CD14-positive monocyte (primary cell): ENCODE measurements at regions not wholly inside any gene's neighbourhood (a gene's known extent, or its start where the extent isn't known, plus 50 kb on each side); places are given as distances from the start of the nearest gene placed in this dataset.

Experiments used
- DNase-seq, 3 donors: peaks; one replicate each; pipeline ENCODE4 v3.0.0-alpha.2; 2011 to 2022
- H2AFZ ChIP-seq: 2 replicates; pipeline ENCODE4 v1.6.0; 2012; ENCODE audit warnings: mild to moderate bottlenecking, low read depth, low read length, inconsistent platforms; ENCODE audit not compliant: insufficient read depth, poor library complexity, severe bottlenecking
- H3K27ac ChIP-seq, 2 donors: 1 replicate in 1 of 2; 2 replicates in 1 of 2; pipeline ENCODE4 v1.5.1; 2012 to 2013; ENCODE audit warnings: low read length in 2 of 2, control low read depth in 1 of 2, inconsistent platforms in 1 of 2, low read depth in 1 of 2, mild to moderate bottlenecking in 1 of 2
- H3K27me3 ChIP-seq, 2 donors: one replicate each; pipeline versions ENCODE4 v1.6.0 to v1.6.1; 2011 to 2013; ENCODE audit warnings: low read length in 2 of 2; ENCODE audit not compliant: control insufficient read depth in 2 of 2, insufficient read depth in 2 of 2
- H3K36me3 ChIP-seq, 2 donors: replicated peaks in 1 of 2; 1 replicate in 1 of 2; 2 replicates in 1 of 2; pipeline versions ENCODE4 v1.5.1 to v1.6.1; 2012 to 2013; ENCODE audit warnings: low read length in 2 of 2, control low read depth in 1 of 2, inconsistent platforms in 1 of 2, mild to moderate bottlenecking in 1 of 2; ENCODE audit not compliant: insufficient read depth in 2 of 2, control insufficient read depth in 1 of 2
- H3K4me1 ChIP-seq, 2 donors: 1 replicate in 1 of 2; 2 replicates in 1 of 2; pipeline versions ENCODE4 v1.5.1 to v1.6.1; 2012 to 2013; ENCODE audit warnings: low read length in 2 of 2, control low read depth in 1 of 2, inconsistent platforms in 1 of 2, mild to moderate bottlenecking in 1 of 2, moderate library complexity in 1 of 2; ENCODE audit not compliant: insufficient read depth in 2 of 2, control insufficient read depth in 1 of 2
- H3K4me2 ChIP-seq: replicated peaks from 2 replicates; pipeline ENCODE3; 2012; ENCODE audit warnings: low read length, moderate library complexity, mild to moderate bottlenecking; ENCODE audit not compliant: poor library complexity, severe bottlenecking; ENCODE audit errors: extremely low read depth
- H3K4me3 ChIP-seq, 3 experiments: fragments of 200-600 bp in 1 of 3; sonication (generic) in 1 of 3; replicated peaks in 1 of 3; 1 replicate in 2 of 3; 2 replicates in 1 of 3; pipeline ENCODE4 v1.5.1; 2011 to 2013; ENCODE audit warnings: low read length in 3 of 3, mild to moderate bottlenecking in 3 of 3, control low read depth in 2 of 3, low read depth in 2 of 3, inconsistent platforms in 1 of 3, moderate library complexity in 1 of 3
- H3K79me2 ChIP-seq: 2 replicates; pipeline ENCODE4 v1.6.0; 2012; ENCODE audit warnings: mild to moderate bottlenecking, control low read depth, inconsistent platforms, low read length, moderate library complexity; ENCODE audit not compliant: insufficient read depth
- H3K9ac ChIP-seq: 2 replicates; pipeline ENCODE4 v1.6.0; 2017; ENCODE audit warnings: low read length, mild to moderate bottlenecking; ENCODE audit not compliant: insufficient read depth, poor library complexity, severe bottlenecking
- H3K9me3 ChIP-seq, 2 donors: replicated peaks in 1 of 2; 1 replicate in 1 of 2; 2 replicates in 1 of 2; pipeline versions ENCODE4 v1.5.1 to v1.6.1; 2012 to 2013; ENCODE audit warnings: low read length in 2 of 2, control low read depth in 1 of 2; ENCODE audit not compliant: control insufficient read depth in 1 of 2, insufficient read depth in 1 of 2
- H4K20me1 ChIP-seq: 2 replicates; pipeline ENCODE4 v1.6.0; 2012; ENCODE audit warnings: mild to moderate bottlenecking, low read length, control low read depth, moderate library complexity; ENCODE audit not compliant: insufficient read depth
- H3K27ac Mint-ChIP-seq, 7 donors: one replicate each; pipeline ENCODE4 v1.8.0; 2020; ENCODE audit warnings: mild to moderate bottlenecking in 7 of 7, mixed read lengths in 7 of 7, moderate library complexity in 6 of 7, inconsistent platforms in 2 of 7
- H3K27me3 Mint-ChIP-seq, 3 donors: one replicate each; pipeline ENCODE4 v1.8.0; 2021 to 2022; ENCODE audit warnings: low read depth in 3 of 3, mild to moderate bottlenecking in 3 of 3, mixed read lengths in 3 of 3, moderate library complexity in 3 of 3, inconsistent platforms in 1 of 3
- H3K36me3 Mint-ChIP-seq, 2 donors: one replicate each; pipeline ENCODE4 v1.8.0; 2020; ENCODE audit warnings: mixed read lengths in 2 of 2, inconsistent platforms in 1 of 2, mild to moderate bottlenecking in 1 of 2
- H3K4me1 Mint-ChIP-seq: one replicate; pipeline ENCODE4 v1.8.0; 2020; ENCODE audit warnings: mild to moderate bottlenecking, mixed read lengths
- H3K4me3 Mint-ChIP-seq, 2 donors: one replicate each; pipeline ENCODE4 v1.8.0; 2020; ENCODE audit warnings: mild to moderate bottlenecking in 2 of 2, mixed read lengths in 2 of 2, moderate library complexity in 1 of 2
- H3K9me3 Mint-ChIP-seq, 7 donors: one replicate each; pipeline ENCODE4 v1.8.0; 2020 to 2022; ENCODE audit warnings: mixed read lengths in 7 of 7, mild to moderate bottlenecking in 6 of 7, moderate library complexity in 6 of 7, inconsistent platforms in 2 of 7
- CTCF ChIP-seq: fragments of 200-600 bp; IDR thresholded peaks from one replicate; pipeline ENCODE4 v1.8.0; 2022; ENCODE audit warnings: antibody characterized with exemption, mild to moderate bottlenecking
- WGBS: methylation state at CpG from one replicate; pipeline ENCODE4 v1.1.5; 2013; ENCODE audit warnings: missing lambda C conversion rate; ENCODE audit not compliant: insufficient coverage; 5-methylcytosine and 5-hydroxymethylcytosine counted together
- intact Hi-C, 2 donors: fragments of 100-400 bp; cut with micrococcal nuclease; formaldehyde crosslinking; loops; one replicate each; pipeline versions ENCODE4 v1.15.0 to v1.15.1; 2023

- Mint-ChIP-seq H3K9me3 (peaks cover 0 to 7% (median 0%) of the 10 kb centered on the region in 7 donors), H3K4me1 (no peaks in the 10 kb centered on the region), H3K27ac (no peak overlapping the region), H3K27me3 (peaks cover 0 to 1% (median 0%) of the 10 kb centered on the region in 3 donors), H3K4me3 (no peak overlapping the region), H3K36me3 (no peaks in the 10 kb centered on the region)
- no peaks in the 10 kb centered on the region for H3K4me1 ChIP-seq
- H3K27me3 ChIP-seq, result no peaks in the 10 kb centered on the region
- H4K20me1 ChIP-seq, result no peaks in the 10 kb centered on the region
- H3K4me3 ChIP-seq, result no peak overlapping the region
- H2AFZ ChIP-seq, result no peak overlapping the region
- DNase-seq, result no peak
- no peaks in the 10 kb centered on the region for H3K79me2 ChIP-seq
- no peak overlapping the region for H3K27ac ChIP-seq
- no peak for TF ChIP-seq CTCF
- 70% methylated on average over 3 of the region's 6 CpGs for WGBS
- no peaks in the 10 kb centered on the region for H3K36me3 ChIP-seq
- intact Hi-C loops, result no loop called here
- peaks cover 0 to 4% of the 10 kb centered on the region in 2 donors for H3K9me3 ChIP-seq
- H3K9ac ChIP-seq, result no peak overlapping the region
- H3K4me2 ChIP-seq, result no peak overlapping the region
Measured at GRCh38 chr1:177648731-177649265, 321.1 kb downstream of the SEC16B start.

GRCh38 chr1:177648138-177648537 lies 321.7 kb downstream of the SEC16B start:
- H3K27ac ChIP-seq, result no peak overlapping the region
- no peak overlapping the region for H3K4me3 ChIP-seq
- no CpG with 5 or more reads among the region's 1 CpG for WGBS
- H3K4me1 Mint-ChIP-seq, result no peaks in the 10 kb centered on the region
- H3K27me3 ChIP-seq, result no peaks in the 10 kb centered on the region
- no peak for DNase-seq
- no peaks in the 10 kb centered on the region for H3K36me3 Mint-ChIP-seq
- H3K79me2 ChIP-seq, result no peaks in the 10 kb centered on the region
- H3K27me3 Mint-ChIP-seq, result peaks cover 0 to 1% (median 0%) of the 10 kb centered on the region in 3 donors
- no peak overlapping the region for H3K27ac Mint-ChIP-seq
- peaks cover 0 to 5% (median 0%) of the 10 kb centered on the region in 7 donors for H3K9me3 Mint-ChIP-seq
- no peak for TF ChIP-seq CTCF
- H3K9me3 ChIP-seq, result no peaks in the 10 kb centered on the region
- no peaks in the 10 kb centered on the region for H4K20me1 ChIP-seq
- H3K4me1 ChIP-seq, result no peaks in the 10 kb centered on the region
- no peaks in the 10 kb centered on the region for H3K36me3 ChIP-seq
- no peak overlapping the region for H3K9ac ChIP-seq
- H3K4me2 ChIP-seq, result no peak overlapping the region
- H3K4me3 Mint-ChIP-seq, result no peak overlapping the region
- intact Hi-C loops, result no loop called here
- no peak overlapping the region for H2AFZ ChIP-seq
